Astrocyte of the cerebellum (primary cell): ENCODE measurements at regions not wholly inside any gene's neighbourhood (a gene's known extent, or its start where the extent isn't known, plus 50 kb on each side); places are given as distances from the start of the nearest gene placed in this dataset.
"Not testable (repeated sequence)": the region's sequence is repeated elsewhere in the genome, so short reads cannot be mapped to it uniquely, and the experiment has no call there.

ENCODE experiments used
- DNase-seq: peaks from one replicate; pipeline ENCODE4 v3.0.0-alpha.2; 2011; ENCODE audit warnings: low read depth
- H3K4me3 ChIP-seq: 2 replicates; pipeline ENCODE4 v1.5.1; 2011; ENCODE audit warnings: mild to moderate bottlenecking, low read depth, low read length, moderate library complexity
- CTCF ChIP-seq: IDR thresholded peaks from 2 replicates; pipeline ENCODE4 v1.5.1; 2012; ENCODE audit warnings: low read length, low read depth, moderate library complexity, mild to moderate bottlenecking; ENCODE audit errors: missing control alignments
- in situ Hi-C: cut with HindIII; loops from 2 replicates; pipeline ENCODE4 v1.10.0; 2017; ENCODE audit warnings: low sequenced_read_pairs

DNA sequence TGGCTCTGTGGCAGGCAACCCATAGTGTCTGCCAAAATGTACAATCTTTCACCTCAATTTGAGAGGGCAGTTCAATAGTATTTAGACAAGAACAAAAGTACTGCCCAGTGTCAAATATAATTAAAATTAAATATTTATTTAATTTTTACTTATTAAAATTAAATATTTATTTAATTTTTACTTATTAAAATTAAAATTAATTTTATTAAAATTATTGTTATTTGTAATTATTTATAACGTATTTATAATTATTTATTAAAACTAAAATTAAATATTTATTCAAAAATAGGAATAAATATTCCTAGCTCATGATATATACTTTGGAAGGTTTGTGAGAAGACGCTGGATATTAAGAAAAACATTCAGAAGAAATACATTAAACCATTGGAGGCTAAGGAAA is 93.7 kb upstream of the CAV2 start:
- in situ Hi-C loops: no loop called here
- no peak for TF ChIP-seq CTCF
- H3K4me3 ChIP-seq: no peak overlapping the region
- DNase-seq: no peak

- TF ChIP-seq CTCF: no peak
- in situ Hi-C loops: no loop called here
- no peak for DNase-seq
- H3K4me3 ChIP-seq: no peak overlapping the region
Observed at GRCh38 chr7:116407165-116407564, 92.4 kb upstream of the CAV2 start.

- no peak for TF ChIP-seq CTCF
- in situ Hi-C loops: no loop called here
- H3K4me3 ChIP-seq: no peak overlapping the region
- DNase-seq: no peak
Observed at GRCh38 chr7:116408166-116408565, 91.4 kb upstream of the CAV2 start.

DNA sequence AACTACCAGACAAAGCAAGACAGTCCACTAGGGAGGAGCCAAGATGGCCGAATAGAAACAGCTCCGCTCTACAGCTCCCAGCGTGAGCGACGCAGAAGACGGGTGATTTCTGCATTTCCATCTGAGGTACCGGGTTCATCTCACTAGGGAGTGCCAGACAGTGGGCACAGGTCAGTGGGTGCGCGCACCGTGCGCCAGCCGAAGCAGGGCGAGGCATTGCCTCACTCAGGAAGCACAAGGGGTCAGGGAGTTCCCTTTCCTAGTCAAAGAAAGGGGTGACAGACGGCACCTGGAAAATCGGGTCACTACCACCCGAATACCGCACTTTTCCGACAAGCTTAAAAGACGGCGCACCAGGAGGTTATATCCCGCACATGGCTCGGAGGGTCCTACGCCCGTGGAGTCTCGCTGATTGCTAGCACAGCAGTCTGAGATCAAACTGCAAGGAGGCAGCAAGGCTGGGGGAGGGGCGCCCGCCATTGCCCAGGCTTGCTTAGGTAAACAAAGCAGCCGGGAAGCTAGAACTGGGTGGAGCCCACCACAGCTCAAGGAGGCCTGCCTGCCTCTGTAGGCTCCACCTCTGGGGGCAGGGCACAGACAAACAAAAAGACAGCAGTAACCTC is 90.6 kb upstream of the CAV2 start:
- DNase-seq, H3K4me3 ChIP-seq, in situ Hi-C loops: not testable (repeated sequence)

- H3K4me3 ChIP-seq, DNase-seq, in situ Hi-C loops: not testable (repeated sequence)
Observed at GRCh38 chr7:116410694-116411093, 88.8 kb upstream of the CAV2 start.

- TF ChIP-seq CTCF: no peak
- DNase-seq: no peak
Observed at GRCh38 chr7:116417593-116418345, 81.8 kb upstream of the CAV2 start.

DNA sequence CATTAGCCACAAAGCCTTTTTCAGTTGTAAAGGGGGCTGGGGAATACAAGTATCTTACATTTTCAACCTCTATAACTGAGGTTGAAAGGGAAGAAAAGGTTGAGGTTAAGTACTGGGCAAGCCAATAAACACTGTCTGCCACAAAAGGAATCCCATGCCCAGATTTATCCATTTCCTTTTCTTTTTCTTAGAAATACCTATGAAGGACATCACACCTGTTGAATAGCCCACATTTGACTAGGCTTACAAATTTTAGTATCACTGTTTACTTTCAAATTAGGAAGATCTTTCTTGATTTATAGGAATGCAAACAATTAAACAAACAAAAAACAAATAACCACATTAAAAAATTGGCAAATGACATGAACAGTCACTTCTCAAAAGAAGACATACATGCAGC is 81.0 kb upstream of the CAV2 start:
- TF ChIP-seq CTCF: no peak
- in situ Hi-C loops: no loop called here
- H3K4me3 ChIP-seq: no peak overlapping the region
- DNase-seq: no peak

More at GRCh38 chr7:116417593-116418345, 81.8 kb upstream of the CAV2 start:
- H3K4me3 ChIP-seq: no peak overlapping the region
- in situ Hi-C loops: no loop called here
